Muscle layer of duodenum (tissue), 2 donors: ENCODE measurements at regions not wholly inside any gene's neighbourhood (a gene's known extent, or its start where the extent isn't known, plus 50 kb on each side); places are given as distances from the start of the nearest gene placed in this dataset.
"Not testable (repeated sequence)": the region's sequence is repeated elsewhere in the genome, so short reads cannot be mapped to it uniquely, and the experiment has no call there.

Experiments used
- H3K27ac ChIP-seq: one replicate; pipeline ENCODE4 v1.7.0; 2013; ENCODE audit warnings: mild to moderate bottlenecking, low read length
- H3K27me3 ChIP-seq: one replicate; pipeline ENCODE4 v1.7.0; 2013; ENCODE audit warnings: low read depth, mild to moderate bottlenecking, control low read depth, low read length
- H3K36me3 ChIP-seq, 2 donors: one replicate each; pipeline ENCODE4 v1.7.0; 2013; ENCODE audit warnings: low read length in 2 of 2, control low read depth in 1 of 2, mild to moderate bottlenecking in 1 of 2; ENCODE audit not compliant: insufficient read depth in 2 of 2, control insufficient read depth in 1 of 2
- H3K4me1 ChIP-seq, 2 donors: one replicate each; pipeline ENCODE4 v1.7.0; 2013; ENCODE audit warnings: low read length in 2 of 2, mild to moderate bottlenecking in 2 of 2, control low read depth in 1 of 2, moderate library complexity in 1 of 2; ENCODE audit not compliant: insufficient read depth in 2 of 2, control insufficient read depth in 1 of 2
- H3K4me3 ChIP-seq, 2 donors: one replicate each; pipeline ENCODE4 v1.7.0; 2013; ENCODE audit warnings: low read length in 2 of 2, low read depth in 1 of 2, mild to moderate bottlenecking in 1 of 2
- H3K9me3 ChIP-seq, 2 donors: one replicate each; pipeline ENCODE4 v1.7.0; 2013; ENCODE audit warnings: low read length in 2 of 2, control low read depth in 1 of 2, mild to moderate bottlenecking in 1 of 2; ENCODE audit not compliant: control insufficient read depth in 1 of 2
- donor health status: healthy.

DNA sequence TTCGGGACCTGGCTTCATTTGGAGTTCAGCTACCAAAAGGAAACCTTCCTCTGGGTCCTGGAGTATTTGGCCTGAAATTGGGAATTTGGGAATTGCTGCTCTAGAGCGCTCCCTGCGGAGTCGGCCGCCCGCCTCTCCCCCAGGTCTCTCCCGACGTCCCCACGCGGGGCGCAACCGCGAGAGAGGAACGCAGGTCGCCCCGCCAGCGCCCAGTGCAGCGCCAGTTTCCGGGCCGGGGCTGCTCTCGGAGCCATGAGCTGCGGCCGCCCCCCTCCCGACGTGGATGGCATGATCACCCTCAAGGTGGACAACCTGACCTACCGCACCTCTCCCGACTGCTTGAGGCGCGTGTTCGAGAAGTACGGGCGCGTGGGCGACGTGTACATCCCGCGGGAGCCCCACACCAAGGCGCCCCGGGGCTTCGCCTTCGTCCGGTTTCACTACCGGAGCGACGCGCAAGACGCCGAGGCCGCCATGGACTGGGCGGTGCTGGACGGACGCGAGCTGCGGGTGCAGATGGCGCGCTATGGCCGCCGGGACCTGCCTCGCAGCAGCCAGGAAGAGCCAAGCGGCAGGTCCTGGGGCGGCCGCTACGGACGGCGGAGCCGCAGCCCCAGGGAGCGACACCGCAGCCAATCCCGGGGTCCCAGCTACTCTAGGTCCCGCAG is 529.2 kb downstream of the TNS3 start:
- not testable (repeated sequence) for H3K9me3 ChIP-seq, H3K36me3 ChIP-seq, H3K27ac ChIP-seq, H3K27me3 ChIP-seq, H3K4me1 ChIP-seq, H3K4me3 ChIP-seq

DNA sequence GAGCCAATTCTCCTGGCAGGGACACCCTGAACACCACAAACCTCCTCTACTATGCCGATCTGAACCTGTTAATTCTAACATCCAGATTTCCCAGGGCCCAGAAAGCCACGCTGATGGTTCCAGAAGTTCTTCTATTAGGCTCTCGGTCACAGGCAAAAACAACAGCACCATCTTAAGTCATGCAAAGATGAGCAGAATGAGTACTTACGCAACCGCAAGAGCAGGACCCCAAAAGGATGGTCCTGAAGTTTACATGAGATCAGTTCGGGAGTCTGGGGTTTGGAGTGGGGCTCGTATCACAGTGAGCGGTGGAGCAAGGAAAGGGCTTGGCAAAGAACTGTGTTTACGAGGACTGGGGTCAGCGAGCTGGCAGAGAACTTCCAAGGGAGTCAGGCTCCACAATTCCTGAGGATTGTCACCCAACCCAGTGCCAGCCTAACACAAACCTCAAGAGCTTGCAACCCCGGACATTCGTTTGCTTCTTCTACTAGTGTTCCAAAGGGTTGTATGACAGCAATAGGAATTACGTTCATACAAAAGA is 532.6 kb downstream of the TNS3 start:
- peaks cover 4 to 14% of the 10 kb centered on the region in 2 donors for H3K4me1 ChIP-seq
- no peaks in the 10 kb centered on the region for H3K27me3 ChIP-seq
- H3K27ac ChIP-seq: no peak overlapping the region
- H3K4me3 ChIP-seq: no peak overlapping the region
- no peaks in the 10 kb centered on the region for H3K9me3 ChIP-seq
- H3K36me3 ChIP-seq: no peaks in the 10 kb centered on the region

- Histone ChIP-seq H3K9me3 (no peaks in the 10 kb centered on the region), H3K4me1 (peaks cover 4 to 14% of the 10 kb centered on the region in 2 donors), H3K27ac (no peak overlapping the region), H3K36me3 (no peaks in the 10 kb centered on the region), H3K27me3 (no peaks in the 10 kb centered on the region), H3K4me3 (no peak overlapping the region)
These were observed 534.5 kb downstream of the TNS3 start for GRCh38 chr7:47047384-47047783.

DNA sequence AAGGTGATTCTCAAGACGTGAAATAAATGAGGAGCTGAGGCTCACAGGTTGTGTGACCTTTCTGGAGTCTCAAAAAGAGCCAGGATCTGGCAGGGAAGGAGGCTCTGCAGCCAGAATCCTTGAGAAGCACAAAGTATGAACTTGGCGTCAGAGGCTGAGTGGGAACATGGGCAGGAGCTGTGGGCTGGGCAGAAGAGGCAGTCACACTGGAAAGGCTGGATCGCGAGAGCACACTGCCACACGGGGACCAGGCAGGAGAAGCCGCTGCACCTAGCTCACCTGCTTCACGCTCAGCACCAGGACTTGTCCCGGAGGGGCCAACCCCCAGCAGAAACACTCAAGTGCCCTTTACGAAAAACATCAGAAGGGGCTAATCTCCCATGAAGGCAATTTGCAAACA is 535.0 kb downstream of the TNS3 start:
- no peaks in the 10 kb centered on the region for H3K36me3 ChIP-seq
- H3K27me3 ChIP-seq: no peaks in the 10 kb centered on the region
- H3K4me3 ChIP-seq: no peak overlapping the region
- H3K9me3 ChIP-seq: no peaks in the 10 kb centered on the region
- peaks cover 4 to 14% of the 10 kb centered on the region in 2 donors for H3K4me1 ChIP-seq
- no peak overlapping the region for H3K27ac ChIP-seq

GRCh38 chr7:47045207-47046051 is 536.5 kb downstream of the TNS3 start:
- Histone ChIP-seq H3K36me3 (no peaks in the 10 kb centered on the region), H3K27me3 (no peaks in the 10 kb centered on the region), H3K4me1 (peaks cover 4 to 21% of the 10 kb centered on the region in 2 donors), H3K9me3 (no peaks in the 10 kb centered on the region), H3K4me3 (no peak overlapping the region), H3K27ac (no peak overlapping the region)

DNA sequence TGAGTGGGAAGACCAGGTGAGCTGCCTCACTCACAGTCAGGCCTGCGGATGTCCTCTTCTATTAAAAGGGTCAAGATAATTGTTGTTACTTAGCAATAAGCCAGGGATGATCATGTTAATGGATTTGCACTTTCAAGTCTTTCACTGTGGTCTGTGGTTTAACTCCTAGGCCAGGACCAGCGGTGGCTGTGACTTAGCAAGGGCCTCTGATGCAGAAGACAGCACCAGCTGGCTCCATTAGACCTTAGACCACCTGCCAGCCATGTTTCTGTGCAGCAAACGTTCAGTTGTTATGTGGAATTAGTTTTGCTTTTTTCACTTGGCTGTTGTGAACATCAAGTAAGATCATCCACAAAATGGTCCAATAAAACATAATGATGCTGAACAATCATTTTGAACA is 537.3 kb downstream of the TNS3 start:
- Histone ChIP-seq H3K4me3 (no peak overlapping the region), H3K36me3 (no peaks in the 10 kb centered on the region), H3K27ac (no peak overlapping the region), H3K9me3 (no peaks in the 10 kb centered on the region), H3K4me1 (peaks cover 4 to 29% of the 10 kb centered on the region in 2 donors), H3K27me3 (no peaks in the 10 kb centered on the region)

DNA sequence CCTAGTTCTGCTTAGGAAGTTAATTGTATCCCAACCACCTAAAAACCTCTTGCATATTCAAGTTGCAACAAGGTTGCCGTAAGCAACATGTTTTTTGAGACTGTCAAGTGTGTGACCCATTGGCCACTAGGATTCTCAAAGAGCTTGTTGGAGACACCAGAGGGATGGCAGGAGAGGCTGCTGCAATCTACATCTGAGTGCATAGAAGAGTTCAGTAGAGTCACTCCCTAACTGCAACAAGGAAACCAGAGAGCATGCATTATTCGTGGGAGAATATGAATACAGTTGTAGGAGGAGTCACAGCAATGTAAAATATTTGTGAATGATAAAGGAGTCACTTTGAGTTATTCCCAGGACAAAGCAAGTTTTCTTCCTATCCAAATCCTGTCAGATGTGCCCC is 538.6 kb downstream of the TNS3 start:
- Histone ChIP-seq H3K27me3 (no peaks in the 10 kb centered on the region), H3K4me3 (no peak overlapping the region), H3K9me3 (no peaks in the 10 kb centered on the region), H3K27ac (no peak overlapping the region), H3K36me3 (no peaks in the 10 kb centered on the region), H3K4me1 (peaks cover 9 to 38% of the 10 kb centered on the region in 2 donors)

GRCh38 chr7:47042669-47043068 is 539.2 kb downstream of the TNS3 start:
- Histone ChIP-seq H3K27me3 (no peaks in the 10 kb centered on the region), H3K9me3 (no peaks in the 10 kb centered on the region), H3K4me3 (no peak overlapping the region), H3K4me1 (peaks cover 9 to 38% of the 10 kb centered on the region in 2 donors), H3K36me3 (no peaks in the 10 kb centered on the region), H3K27ac (no peak overlapping the region)

DNA sequence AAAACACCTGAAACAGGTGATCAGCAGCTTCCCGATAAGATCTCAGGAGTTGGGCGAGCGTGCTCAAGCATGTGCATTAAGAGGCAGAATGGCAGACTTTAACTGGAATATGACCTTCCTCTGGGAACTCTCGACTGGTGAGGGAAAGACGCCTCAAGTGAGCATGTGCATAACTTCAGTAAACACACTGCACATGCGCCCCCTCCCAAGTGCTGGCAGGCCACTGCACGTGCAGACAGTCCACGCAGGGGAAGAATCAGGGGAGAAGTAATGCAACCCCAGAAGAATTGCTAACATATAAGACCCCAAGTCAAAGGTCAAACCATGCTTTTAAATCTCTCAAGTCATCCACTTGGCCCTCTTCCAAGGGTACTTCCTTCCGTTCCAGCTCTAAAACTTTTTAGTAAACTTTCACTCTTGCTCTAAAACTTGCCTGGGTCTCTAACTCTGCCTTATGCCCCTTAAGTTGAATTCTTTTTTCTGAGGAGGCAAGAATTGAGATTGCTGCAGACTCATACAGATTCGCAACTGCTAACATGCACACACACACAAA is 541.0 kb downstream of the TNS3 start:
- H3K36me3 ChIP-seq: no peaks in the 10 kb centered on the region
- peaks cover 5 to 38% of the 10 kb centered on the region in 2 donors for H3K4me1 ChIP-seq
- H3K4me3 ChIP-seq: no peak overlapping the region
- no peaks in the 10 kb centered on the region for H3K9me3 ChIP-seq
- no peaks in the 10 kb centered on the region for H3K27me3 ChIP-seq
- no peak overlapping the region for H3K27ac ChIP-seq

DNA sequence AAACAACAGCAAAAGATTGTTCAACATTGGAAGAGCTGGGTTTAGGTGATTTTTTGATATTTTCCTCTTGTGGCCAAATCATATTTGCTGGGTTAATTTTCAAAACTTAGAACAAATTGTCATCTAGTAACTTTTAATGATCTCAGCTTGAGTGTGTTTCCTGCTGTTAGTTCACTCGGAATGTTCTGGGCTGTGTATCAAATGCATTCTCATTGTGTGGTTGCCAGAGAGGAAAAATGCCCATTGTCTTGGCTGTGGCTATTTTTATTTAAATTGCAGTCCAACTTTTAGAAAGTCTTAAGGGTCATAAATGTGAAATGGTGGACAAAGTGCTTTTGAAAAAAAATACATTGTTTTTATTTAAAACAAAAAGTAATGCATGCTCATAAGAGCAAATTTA is 542.0 kb downstream of the TNS3 start:
- Histone ChIP-seq H3K9me3 (no peaks in the 10 kb centered on the region), H3K4me3 (no peak overlapping the region), H3K27ac (no peak overlapping the region), H3K36me3 (no peaks in the 10 kb centered on the region), H3K27me3 (no peaks in the 10 kb centered on the region), H3K4me1 (peaks cover 5 to 28% of the 10 kb centered on the region in 2 donors)

GRCh38 chr7:47039089-47039648 is 542.7 kb downstream of the TNS3 start:
- H3K4me3 ChIP-seq: no peak overlapping the region
- H3K27ac ChIP-seq: no peak overlapping the region
- no peaks in the 10 kb centered on the region for H3K36me3 ChIP-seq
- peaks cover 5 to 25% of the 10 kb centered on the region in 2 donors for H3K4me1 ChIP-seq
- no peaks in the 10 kb centered on the region for H3K27me3 ChIP-seq
- H3K9me3 ChIP-seq: no peaks in the 10 kb centered on the region
